ENCODE measurements at regions not wholly inside any gene's neighbourhood (a gene's known extent, or its start where the extent isn't known, plus 50 kb on each side); places are given as distances from the start of the nearest gene placed in this dataset.
"Not testable (repeated sequence)": the region's sequence is repeated elsewhere in the genome, so short reads cannot be mapped to it uniquely, and the experiment has no call there.

GRCh38 chr17:54451051-54451450 lies 449.6 kb upstream of the TOM1L1 start:
- TF ChIP-seq POLR2AphosphoS5 (IDR thresholded peaks at IDR 0.05; ENCODE audit: low read depth, low read length) = no peak
- no peak for TF ChIP-seq TAF1 (IDR thresholded peaks at IDR 0.05; ENCODE audit: borderline replicate concordance, low read depth, low read length)
- no peak for TF ChIP-seq POLR2A (IDR thresholded peaks at IDR 0.05; ENCODE audit: low read depth, low read length)
- DNase-seq (ENCODE audit: insufficient read length) = no peak
- FAIRE-seq = no peak

DNA sequence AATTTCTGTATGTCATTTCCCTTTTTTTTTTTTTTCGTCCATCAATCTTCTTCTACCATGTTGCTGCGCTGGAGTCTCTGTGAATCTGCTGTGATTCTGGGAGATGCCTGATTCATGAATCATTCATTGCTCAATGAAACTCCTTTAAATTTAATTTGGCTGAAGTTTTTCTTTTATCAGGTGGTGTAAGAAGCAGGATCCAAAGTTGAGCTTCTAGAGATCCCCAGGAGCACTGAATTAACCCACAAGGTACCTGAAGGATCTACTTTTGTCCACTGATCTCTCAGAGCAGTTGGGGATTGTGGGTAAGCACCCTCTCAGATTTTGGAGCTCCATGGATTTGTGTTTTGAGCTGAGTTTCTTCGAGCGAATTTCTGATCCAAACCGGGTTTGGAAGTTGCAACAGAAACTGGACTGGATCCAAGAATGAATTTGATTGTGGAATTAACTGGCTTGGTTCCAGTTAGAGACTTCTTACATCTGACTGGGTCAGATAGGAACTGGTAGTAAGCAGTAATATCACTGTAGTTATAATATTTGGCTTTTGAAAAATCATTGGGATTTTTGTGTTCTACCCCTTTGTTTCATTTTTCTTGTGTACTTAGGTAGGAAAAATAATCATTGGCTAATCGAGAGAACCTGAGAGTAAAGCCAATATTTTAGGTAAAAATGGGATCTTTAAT lies 447.8 kb upstream of the TOM1L1 start:
- no peak for FAIRE-seq
- no peak for DNase-seq (ENCODE audit: insufficient read length)
- no peak for TF ChIP-seq POLR2A (IDR thresholded peaks at IDR 0.05; ENCODE audit: low read depth, low read length)
- no peak for TF ChIP-seq POLR2AphosphoS5 (IDR thresholded peaks at IDR 0.05; ENCODE audit: low read depth, low read length)
- no peak for TF ChIP-seq TAF1 (IDR thresholded peaks at IDR 0.05; ENCODE audit: borderline replicate concordance, low read depth, low read length)

- no peak for FAIRE-seq
- no peak for DNase-seq (ENCODE audit: insufficient read length)
Measured at GRCh38 chr17:54455251-54455868, 445.3 kb upstream of the TOM1L1 start.

GRCh38 chr17:54465443-54465842 lies 435.2 kb upstream of the TOM1L1 start:
- not testable (repeated sequence) for DNase-seq (ENCODE audit: insufficient read length); FAIRE-seq

More at GRCh38 chr17:54455251-54455868, 445.3 kb upstream of the TOM1L1 start:
- no peak for TF ChIP-seq POLR2A (IDR thresholded peaks at IDR 0.05; ENCODE audit: low read depth, low read length)
- no peak for TF ChIP-seq TAF1 (IDR thresholded peaks at IDR 0.05; ENCODE audit: borderline replicate concordance, low read depth, low read length)
- no peak for TF ChIP-seq POLR2AphosphoS5 (IDR thresholded peaks at IDR 0.05; ENCODE audit: low read depth, low read length)

- no peak for DNase-seq (ENCODE audit: insufficient read length)
- FAIRE-seq = no peak
- TF ChIP-seq TAF1 (IDR thresholded peaks at IDR 0.05; ENCODE audit: borderline replicate concordance, low read depth, low read length) (no peak), POLR2AphosphoS5 (IDR thresholded peaks at IDR 0.05; ENCODE audit: low read depth, low read length) (no peak), POLR2A (IDR thresholded peaks at IDR 0.05; ENCODE audit: low read depth, low read length) (no peak)
Measured at GRCh38 chr17:54466875-54467274, 433.8 kb upstream of the TOM1L1 start.

DNA sequence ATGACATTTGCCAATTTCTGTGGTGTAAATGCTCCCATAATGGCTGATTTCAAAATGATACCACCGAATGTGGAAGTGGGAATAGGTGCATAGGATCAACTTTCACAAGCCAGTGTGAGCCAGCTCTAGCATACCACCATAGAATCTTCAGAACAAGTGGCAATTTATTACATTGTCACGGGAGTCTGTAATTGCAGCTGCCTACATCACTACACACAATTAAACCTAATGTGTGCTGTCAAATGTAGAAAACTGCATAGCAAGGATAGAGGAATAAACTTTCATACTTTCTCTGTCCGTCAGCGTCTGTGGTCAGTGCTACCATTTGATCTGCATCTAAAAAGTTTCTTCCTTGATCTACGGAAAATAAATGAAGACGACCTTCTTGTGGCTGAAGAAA lies 417.8 kb upstream of the TOM1L1 start:
- no peak for FAIRE-seq
- TF ChIP-seq POLR2A (IDR thresholded peaks at IDR 0.05; ENCODE audit: low read depth, low read length) (no peak), POLR2AphosphoS5 (IDR thresholded peaks at IDR 0.05; ENCODE audit: low read depth, low read length) (no peak), TAF1 (IDR thresholded peaks at IDR 0.05; ENCODE audit: borderline replicate concordance, low read depth, low read length) (no peak)
- DNase-seq (ENCODE audit: insufficient read length) = no peak

GRCh38 chr17:54493691-54494090 lies 407.0 kb upstream of the TOM1L1 start:
- no peak for FAIRE-seq

DNA sequence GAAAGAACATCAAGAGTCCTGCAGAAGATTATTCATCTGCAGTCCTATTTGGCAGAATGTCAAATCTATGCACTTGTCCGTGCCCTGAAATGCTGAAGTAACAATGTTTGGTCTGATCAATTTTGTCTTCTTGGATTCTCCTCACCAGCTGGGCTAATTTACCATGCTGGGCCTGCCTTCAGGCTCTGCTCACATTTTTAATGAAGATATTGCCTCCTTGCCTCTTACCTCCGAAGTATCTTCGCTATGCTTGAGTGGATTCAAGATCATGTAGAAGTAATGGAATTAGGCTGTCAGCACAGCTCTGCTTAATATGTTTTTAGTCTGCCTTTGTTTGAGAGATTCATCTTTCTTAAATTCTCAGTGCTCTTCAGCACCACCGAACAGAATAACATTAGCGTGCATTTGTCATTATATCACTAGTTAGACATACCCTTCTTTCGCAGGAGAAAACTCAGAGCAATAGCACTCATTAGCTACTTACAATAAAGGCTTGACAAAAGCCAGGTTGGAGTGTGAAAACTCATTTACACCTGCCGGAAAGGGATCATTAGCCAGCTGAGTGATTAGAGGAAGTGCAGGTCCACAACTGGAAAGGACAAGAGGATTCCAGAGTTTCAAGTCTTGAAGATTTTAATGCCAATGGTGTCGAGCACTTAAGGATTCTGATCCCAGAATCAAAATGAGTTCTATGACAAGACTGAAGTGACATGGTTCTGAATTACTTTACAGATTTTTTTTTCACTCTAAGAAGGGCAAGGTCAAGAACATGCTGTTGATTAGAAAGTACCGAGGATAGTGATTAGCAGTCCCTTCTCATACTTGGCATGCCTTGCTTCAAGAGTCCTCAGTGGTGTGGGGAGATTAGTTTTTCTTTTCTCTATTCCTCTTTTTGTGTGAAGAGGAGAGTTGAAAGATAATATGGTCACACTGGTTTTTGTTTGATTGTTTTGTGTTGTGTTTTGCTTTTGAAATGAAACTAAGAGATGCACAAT lies 405.6 kb upstream of the TOM1L1 start:
- DNase-seq (ENCODE audit: insufficient read length) = no peak
- no peak for FAIRE-seq
- no peak for TF ChIP-seq TAF1 (IDR thresholded peaks at IDR 0.05; ENCODE audit: borderline replicate concordance, low read depth, low read length)
- TF ChIP-seq POLR2A (IDR thresholded peaks at IDR 0.05; ENCODE audit: low read depth, low read length) = no peak
- TF ChIP-seq POLR2AphosphoS5 (IDR thresholded peaks at IDR 0.05; ENCODE audit: low read depth, low read length) = no peak

More at GRCh38 chr17:54493691-54494090, 407.0 kb upstream of the TOM1L1 start:
- TF ChIP-seq POLR2AphosphoS5 (IDR thresholded peaks at IDR 0.05; ENCODE audit: low read depth, low read length) (no peak), POLR2A (IDR thresholded peaks at IDR 0.05; ENCODE audit: low read depth, low read length) (no peak), TAF1 (IDR thresholded peaks at IDR 0.05; ENCODE audit: borderline replicate concordance, low read depth, low read length) (no peak)
- DNase-seq (ENCODE audit: insufficient read length) = no peak

GRCh38 chr17:54505404-54505803 lies 395.2 kb upstream of the TOM1L1 start:
- no peak for TF ChIP-seq POLR2A (IDR thresholded peaks at IDR 0.05; ENCODE audit: low read depth, low read length)
- TF ChIP-seq POLR2AphosphoS5 (IDR thresholded peaks at IDR 0.05; ENCODE audit: low read depth, low read length) = no peak
- no peak for TF ChIP-seq TAF1 (IDR thresholded peaks at IDR 0.05; ENCODE audit: borderline replicate concordance, low read depth, low read length)
- no peak for DNase-seq (ENCODE audit: insufficient read length)
- no peak for FAIRE-seq

GRCh38 chr17:54518706-54519105 lies 381.9 kb upstream of the TOM1L1 start:
- DNase-seq (ENCODE audit: insufficient read length) (no peak), FAIRE-seq (no peak)
- TF ChIP-seq TAF1 (IDR thresholded peaks at IDR 0.05; ENCODE audit: borderline replicate concordance, low read depth, low read length) (no peak), POLR2A (IDR thresholded peaks at IDR 0.05; ENCODE audit: low read depth, low read length) (no peak), POLR2AphosphoS5 (IDR thresholded peaks at IDR 0.05; ENCODE audit: low read depth, low read length) (no peak)

DNA sequence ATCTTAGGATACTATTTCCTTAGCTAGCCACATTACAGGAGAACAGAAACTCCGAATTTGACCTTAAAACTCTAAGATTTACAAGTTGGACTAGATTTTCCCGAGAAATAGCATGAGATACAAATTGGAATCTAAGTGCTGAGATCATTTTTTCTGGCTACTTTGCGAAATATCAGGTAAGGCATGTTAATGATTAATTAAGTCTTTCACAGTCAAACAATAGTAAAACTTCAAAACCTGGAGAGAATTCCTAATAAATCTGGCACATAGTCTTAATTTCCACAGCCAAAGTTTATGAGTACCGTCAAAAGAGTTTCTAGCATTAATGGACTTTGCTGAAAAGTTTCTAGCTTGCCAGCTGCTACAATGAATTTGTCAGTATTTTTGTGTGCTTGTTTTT lies 379.5 kb upstream of the TOM1L1 start:
- no peak for DNase-seq (ENCODE audit: insufficient read length)
- no peak for FAIRE-seq
- TF ChIP-seq POLR2A (IDR thresholded peaks at IDR 0.05; ENCODE audit: low read depth, low read length) (no peak), POLR2AphosphoS5 (IDR thresholded peaks at IDR 0.05; ENCODE audit: low read depth, low read length) (no peak), TAF1 (IDR thresholded peaks at IDR 0.05; ENCODE audit: borderline replicate concordance, low read depth, low read length) (no peak)

All from GM12892 (cell line).